HEK293 (cell line): ENCODE measurements at regions not wholly inside any gene's neighbourhood (a gene's known extent, or its start where the extent isn't known, plus 50 kb on each side); places are given as distances from the start of the nearest gene placed in this dataset.

ENCODE experiments used
- CTCF ChIA-PET: fragments of 350-600 bp; formaldehyde crosslinking; extraction: SDS; loops from one replicate; lab custom pipeline; 2021; ENCODE audit warnings: antibody characterized with exemption; lab: Yijun Ruan, JAX
- POLR2A ChIA-PET: fragments of 300-600 bp; formaldehyde crosslinking; extraction: SDS; loops from one replicate; lab custom pipeline; 2020; ENCODE audit warnings: antibody characterized with exemption, inconsistent platforms; lab: Yijun Ruan, JAX
- H3K27ac ChIP-seq: fragments of 200-500 bp; sonication (Bioruptor generic); 2 replicates; pipeline ENCODE4 v1.5.1; 2014; ENCODE audit warnings: low read depth, low read length, control low read depth, inconsistent platforms; ENCODE audit errors: extremely low read depth
- H3K36me3 ChIP-seq, 2 experiments: fragments of 200-500 bp in 1 of 2; sonication (Bioruptor generic) in 1 of 2; 1 replicate in 1 of 2; 2 replicates in 1 of 2; pipeline ENCODE4 v1.5.1; 2014 to 2017; ENCODE audit warnings: inconsistent platforms in 2 of 2, low read length in 2 of 2; ENCODE audit not compliant: control insufficient read depth in 2 of 2, insufficient read depth in 1 of 2
- H3K4me1 ChIP-seq: fragments of 200-500 bp; sonication (Bioruptor generic); 2 replicates; pipeline ENCODE4 v1.5.1; 2014; ENCODE audit warnings: mild to moderate bottlenecking, low read length, inconsistent platforms; ENCODE audit not compliant: control insufficient read depth, insufficient read depth
- H3K4me3 ChIP-seq: 2 replicates; pipeline ENCODE4 v1.5.1; 2011; ENCODE audit warnings: low read depth, mild to moderate bottlenecking, control low read depth, low read length, moderate library complexity
- H3K9me3 ChIP-seq: fragments of 200-500 bp; sonication (Bioruptor generic); 2 replicates; pipeline ENCODE4 v1.5.1; 2014; ENCODE audit warnings: low read depth, low read length, inconsistent platforms; ENCODE audit not compliant: control insufficient read depth, insufficient read depth
- BCL11B ChIP-seq: fragments of 450-650 bp; formaldehyde crosslinking; IDR thresholded peaks from 2 replicates; pipeline ENCODE4 v1.5.1; 2016; ENCODE audit warnings: low read depth, missing biosample characterization, missing genetic modification characterization
- GFI1B ChIP-seq: fragments of 450-650 bp; formaldehyde crosslinking; IDR thresholded peaks from 2 replicates; pipeline ENCODE4 v1.5.1; 2016; ENCODE audit warnings: missing biosample characterization, missing genetic modification characterization
- KLF16 ChIP-seq: fragments of 450-650 bp; formaldehyde crosslinking; IDR thresholded peaks from 2 replicates; pipeline ENCODE4 v1.5.1; 2017; ENCODE audit warnings: missing biosample characterization, missing genetic modification characterization
- MEIS1 ChIP-seq: sonication (generic); formaldehyde crosslinking; IDR thresholded peaks from 2 replicates; pipeline ENCODE4 v1.8.1; 2022; ENCODE audit warnings: missing genetic modification reagents, mild to moderate bottlenecking, borderline replicate concordance
- OVOL3 ChIP-seq: fragments of 450-650 bp; formaldehyde crosslinking; IDR thresholded peaks from 2 replicates; pipeline ENCODE4 v1.5.1; 2016; ENCODE audit warnings: missing biosample characterization, missing genetic modification characterization
- SP2 ChIP-seq: fragments of 450-650 bp; formaldehyde crosslinking; IDR thresholded peaks from 2 replicates; pipeline ENCODE4 v1.5.1; 2016; ENCODE audit warnings: missing biosample characterization, missing genetic modification characterization
- SP3 ChIP-seq: fragments of 450-650 bp; formaldehyde crosslinking; IDR thresholded peaks from 2 replicates; pipeline ENCODE4 v1.5.1; 2016; ENCODE audit warnings: missing biosample characterization, missing genetic modification characterization
- WT1 ChIP-seq: fragments of 450-650 bp; formaldehyde crosslinking; IDR thresholded peaks from 2 replicates; pipeline ENCODE4 v1.5.1; 2016; ENCODE audit warnings: missing biosample characterization, missing genetic modification characterization
- ZBTB8A ChIP-seq: fragments of 450-650 bp; formaldehyde crosslinking; IDR thresholded peaks from 2 replicates; pipeline ENCODE4 v1.5.1; 2016; ENCODE audit warnings: missing biosample characterization, missing genetic modification characterization
- ZIC2 ChIP-seq: fragments of 450-650 bp; formaldehyde crosslinking; IDR thresholded peaks from 2 replicates; pipeline ENCODE4 v1.5.1; 2016; ENCODE audit warnings: missing biosample characterization, missing genetic modification characterization
- ZNF155 ChIP-seq: fragments of 450-650 bp; formaldehyde crosslinking; IDR thresholded peaks from 2 replicates; pipeline ENCODE4 v1.5.1; 2016; ENCODE audit warnings: missing biosample characterization, missing genetic modification characterization
- ZNF169 ChIP-seq: fragments of 450-650 bp; formaldehyde crosslinking; IDR thresholded peaks from 2 replicates; pipeline ENCODE4 v1.5.1; 2016; ENCODE audit warnings: missing biosample characterization, missing genetic modification characterization
- ZNF248 ChIP-seq: fragments of 450-650 bp; formaldehyde crosslinking; IDR thresholded peaks from 2 replicates; pipeline ENCODE4 v1.5.1; 2017; ENCODE audit warnings: missing biosample characterization, missing genetic modification characterization
- ZNF341 ChIP-seq: fragments of 450-650 bp; formaldehyde crosslinking; IDR thresholded peaks from 2 replicates; pipeline ENCODE4; 2016; ENCODE audit warnings: low read depth, missing biosample characterization, missing genetic modification characterization
- ZNF48 ChIP-seq: fragments of 450-650 bp; formaldehyde crosslinking; IDR thresholded peaks from 2 replicates; pipeline ENCODE4 v1.5.1; 2016; ENCODE audit warnings: missing biosample characterization, missing genetic modification characterization
- ZNF510 ChIP-seq: fragments of 450-650 bp; formaldehyde crosslinking; IDR thresholded peaks from 2 replicates; pipeline ENCODE4 v1.5.1; 2018; ENCODE audit warnings: mild to moderate bottlenecking, missing genetic modification characterization, missing biosample characterization; ENCODE audit not compliant: insufficient replicate concordance
- ZNF521 ChIP-seq: fragments of 450-650 bp; formaldehyde crosslinking; IDR thresholded peaks from 2 replicates; pipeline ENCODE4 v1.5.1; 2017; ENCODE audit warnings: missing biosample characterization, mild to moderate bottlenecking, missing genetic modification characterization
- ZNF623 ChIP-seq: fragments of 450-650 bp; formaldehyde crosslinking; IDR thresholded peaks from 2 replicates; pipeline ENCODE4 v1.5.1; 2016; ENCODE audit warnings: missing biosample characterization, missing genetic modification characterization
- ZNF660 ChIP-seq: fragments of 450-650 bp; IDR thresholded peaks from 2 replicates; pipeline ENCODE4 v1.5.1; 2018; ENCODE audit warnings: missing biosample characterization, mild to moderate bottlenecking, missing genetic modification characterization
- TF ChIP-seq, protein P1 (sequence below): fragments of 450-650 bp; formaldehyde crosslinking; IDR thresholded peaks from 2 replicates; pipeline ENCODE4 v1.5.1; 2016; ENCODE audit warnings: missing biosample characterization, missing genetic modification characterization
- TF ChIP-seq, protein P2 (sequence below): fragments of 450-650 bp; formaldehyde crosslinking; IDR thresholded peaks from 2 replicates; pipeline ENCODE4 v1.5.1; 2016; ENCODE audit warnings: missing biosample characterization, missing genetic modification characterization
- TF ChIP-seq, protein P3 (sequence below): IDR thresholded peaks from 2 replicates; pipeline ENCODE4 v1.6.1; 2011; ENCODE audit warnings: mild to moderate bottlenecking, low read depth, low read length, borderline replicate concordance
- TF ChIP-seq, protein P4 (sequence below): fragments of 450-650 bp; formaldehyde crosslinking; IDR thresholded peaks from 2 replicates; pipeline ENCODE4 v1.5.1; 2016; ENCODE audit warnings: missing biosample characterization, missing genetic modification characterization
- TF ChIP-seq, protein P5 (sequence below): fragments of 450-650 bp; formaldehyde crosslinking; IDR thresholded peaks from 2 replicates; pipeline ENCODE4 v1.5.1; 2016; ENCODE audit warnings: missing biosample characterization, missing genetic modification characterization
- TF ChIP-seq, protein P6 (sequence below): fragments of 450-650 bp; formaldehyde crosslinking; IDR thresholded peaks from 2 replicates; pipeline ENCODE4 v1.5.1; 2016; ENCODE audit warnings: missing biosample characterization, missing genetic modification characterization, borderline replicate concordance

DNA sequence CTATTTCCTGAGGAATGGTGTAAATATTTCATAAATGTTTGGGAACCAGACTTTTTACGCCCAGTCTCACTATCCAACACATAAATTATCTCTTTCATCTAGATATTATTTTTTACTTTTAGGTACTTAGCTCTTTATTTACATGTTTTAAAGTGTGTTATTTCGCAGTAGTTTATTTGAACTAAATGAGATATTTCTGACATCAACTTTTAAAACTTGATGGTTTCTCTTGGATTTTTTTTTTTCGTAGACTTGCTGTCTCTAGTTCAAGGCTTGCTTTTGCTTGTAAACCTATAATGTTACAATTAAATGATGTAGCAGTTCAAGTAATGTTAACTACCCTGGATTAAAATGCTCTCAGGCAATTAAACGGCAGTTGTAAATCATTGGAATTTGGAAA, 241.7 kb upstream of the PDE3A start (continued):
- TF ChIP-seq, protein P1, sequence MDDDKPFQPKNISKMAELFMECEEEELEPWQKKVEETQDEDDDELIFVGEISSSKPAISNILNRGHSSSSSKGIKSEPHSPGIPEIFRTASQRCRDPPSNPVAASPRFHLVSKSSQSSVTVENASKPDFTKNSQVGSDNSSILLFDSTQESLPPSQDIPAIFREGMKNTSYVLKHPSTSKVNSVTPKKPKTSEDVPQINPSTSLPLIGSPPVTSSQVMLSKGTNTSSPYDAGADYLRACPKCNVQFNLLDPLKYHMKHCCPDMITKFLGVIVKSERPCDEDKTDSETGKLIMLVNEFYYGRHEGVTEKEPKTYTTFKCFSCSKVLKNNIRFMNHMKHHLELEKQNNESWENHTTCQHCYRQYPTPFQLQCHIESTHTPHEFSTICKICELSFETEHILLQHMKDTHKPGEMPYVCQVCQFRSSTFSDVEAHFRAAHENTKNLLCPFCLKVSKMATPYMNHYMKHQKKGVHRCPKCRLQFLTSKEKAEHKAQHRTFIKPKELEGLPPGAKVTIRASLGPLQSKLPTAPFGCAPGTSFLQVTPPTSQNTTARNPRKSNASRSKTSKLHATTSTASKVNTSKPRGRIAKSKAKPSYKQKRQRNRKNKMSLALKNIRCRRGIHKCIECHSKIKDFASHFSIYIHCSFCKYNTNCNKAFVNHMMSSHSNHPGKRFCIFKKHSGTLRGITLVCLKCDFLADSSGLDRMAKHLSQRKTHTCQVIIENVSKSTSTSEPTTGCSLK (tag by site-specific recombination): no peak
- TF ChIP-seq ZNF521 (tag by site-specific recombination) (no peak), ZBTB8A (tag by site-specific recombination) (no peak), ZNF169 (no peak), OVOL3 (tag by site-specific recombination) (no peak), MEIS1 (CRISPR knock-in tag) (no peak), ZNF155 (tag by site-specific recombination) (no peak)
- TF ChIP-seq, all 188 proteins: peak for 0

DNA sequence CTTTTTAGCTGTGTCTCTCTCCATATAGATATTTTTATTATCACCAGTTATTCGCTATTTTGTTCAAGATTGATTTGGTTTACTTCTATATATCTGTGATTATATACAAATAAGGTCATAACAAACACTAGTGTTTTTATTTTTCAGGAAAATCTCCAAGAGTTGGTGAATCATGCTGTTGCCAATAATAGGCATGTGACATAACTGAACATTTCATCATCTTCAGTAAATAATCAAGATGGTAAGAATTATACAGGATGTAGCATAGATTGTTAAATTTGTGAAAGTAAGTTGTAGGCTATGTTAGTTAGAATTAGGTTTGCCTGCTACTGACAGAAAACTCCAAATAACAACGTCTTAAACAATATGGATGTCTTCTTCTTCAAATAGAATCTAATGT, 240.9 kb upstream of the PDE3A start:
- ChIA-PET POLR2A (no interaction called here), CTCF (no interaction called here)
- H3K4me1 ChIP-seq: no peaks in the 10 kb centered on the region
- H3K36me3 ChIP-seq: no peaks in the 10 kb centered on the region
- H3K27ac ChIP-seq: no peak overlapping the region
- no peak overlapping the region for H3K4me3 ChIP-seq
- H3K9me3 ChIP-seq: no peaks in the 10 kb centered on the region
- TF ChIP-seq, protein P2, sequence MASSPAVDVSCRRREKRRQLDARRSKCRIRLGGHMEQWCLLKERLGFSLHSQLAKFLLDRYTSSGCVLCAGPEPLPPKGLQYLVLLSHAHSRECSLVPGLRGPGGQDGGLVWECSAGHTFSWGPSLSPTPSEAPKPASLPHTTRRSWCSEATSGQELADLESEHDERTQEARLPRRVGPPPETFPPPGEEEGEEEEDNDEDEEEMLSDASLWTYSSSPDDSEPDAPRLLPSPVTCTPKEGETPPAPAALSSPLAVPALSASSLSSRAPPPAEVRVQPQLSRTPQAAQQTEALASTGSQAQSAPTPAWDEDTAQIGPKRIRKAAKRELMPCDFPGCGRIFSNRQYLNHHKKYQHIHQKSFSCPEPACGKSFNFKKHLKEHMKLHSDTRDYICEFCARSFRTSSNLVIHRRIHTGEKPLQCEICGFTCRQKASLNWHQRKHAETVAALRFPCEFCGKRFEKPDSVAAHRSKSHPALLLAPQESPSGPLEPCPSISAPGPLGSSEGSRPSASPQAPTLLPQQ (tag by site-specific recombination): no peak
- TF ChIP-seq, protein P3, sequence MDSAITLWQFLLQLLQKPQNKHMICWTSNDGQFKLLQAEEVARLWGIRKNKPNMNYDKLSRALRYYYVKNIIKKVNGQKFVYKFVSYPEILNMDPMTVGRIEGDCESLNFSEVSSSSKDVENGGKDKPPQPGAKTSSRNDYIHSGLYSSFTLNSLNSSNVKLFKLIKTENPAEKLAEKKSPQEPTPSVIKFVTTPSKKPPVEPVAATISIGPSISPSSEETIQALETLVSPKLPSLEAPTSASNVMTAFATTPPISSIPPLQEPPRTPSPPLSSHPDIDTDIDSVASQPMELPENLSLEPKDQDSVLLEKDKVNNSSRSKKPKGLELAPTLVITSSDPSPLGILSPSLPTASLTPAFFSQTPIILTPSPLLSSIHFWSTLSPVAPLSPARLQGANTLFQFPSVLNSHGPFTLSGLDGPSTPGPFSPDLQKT: no peak
- TF ChIP-seq, protein P4, sequence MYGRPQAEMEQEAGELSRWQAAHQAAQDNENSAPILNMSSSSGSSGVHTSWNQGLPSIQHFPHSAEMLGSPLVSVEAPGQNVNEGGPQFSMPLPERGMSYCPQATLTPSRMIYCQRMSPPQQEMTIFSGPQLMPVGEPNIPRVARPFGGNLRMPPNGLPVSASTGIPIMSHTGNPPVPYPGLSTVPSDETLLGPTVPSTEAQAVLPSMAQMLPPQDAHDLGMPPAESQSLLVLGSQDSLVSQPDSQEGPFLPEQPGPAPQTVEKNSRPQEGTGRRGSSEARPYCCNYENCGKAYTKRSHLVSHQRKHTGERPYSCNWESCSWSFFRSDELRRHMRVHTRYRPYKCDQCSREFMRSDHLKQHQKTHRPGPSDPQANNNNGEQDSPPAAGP (tag by site-specific recombination): no peak
- TF ChIP-seq BCL11B (tag by site-specific recombination) (no peak), GFI1B (tag by site-specific recombination) (no peak), ZNF248 (tag by site-specific recombination) (no peak), SP2 (tag by site-specific recombination) (no peak), ZNF623 (tag by site-specific recombination) (no peak), ZIC2 (tag by site-specific recombination) (no peak), KLF16 (tag by site-specific recombination) (no peak), WT1 (tag by site-specific recombination) (no peak), ZBTB8A (tag by site-specific recombination) (no peak), SP3 (tag by site-specific recombination) (no peak), ZNF48 (tag by site-specific recombination) (no peak), ZNF341 (no peak), ZNF660 (tag by site-specific recombination) (no peak), ZNF510 (tag by site-specific recombination) (no peak)
- TF ChIP-seq, protein P5, sequence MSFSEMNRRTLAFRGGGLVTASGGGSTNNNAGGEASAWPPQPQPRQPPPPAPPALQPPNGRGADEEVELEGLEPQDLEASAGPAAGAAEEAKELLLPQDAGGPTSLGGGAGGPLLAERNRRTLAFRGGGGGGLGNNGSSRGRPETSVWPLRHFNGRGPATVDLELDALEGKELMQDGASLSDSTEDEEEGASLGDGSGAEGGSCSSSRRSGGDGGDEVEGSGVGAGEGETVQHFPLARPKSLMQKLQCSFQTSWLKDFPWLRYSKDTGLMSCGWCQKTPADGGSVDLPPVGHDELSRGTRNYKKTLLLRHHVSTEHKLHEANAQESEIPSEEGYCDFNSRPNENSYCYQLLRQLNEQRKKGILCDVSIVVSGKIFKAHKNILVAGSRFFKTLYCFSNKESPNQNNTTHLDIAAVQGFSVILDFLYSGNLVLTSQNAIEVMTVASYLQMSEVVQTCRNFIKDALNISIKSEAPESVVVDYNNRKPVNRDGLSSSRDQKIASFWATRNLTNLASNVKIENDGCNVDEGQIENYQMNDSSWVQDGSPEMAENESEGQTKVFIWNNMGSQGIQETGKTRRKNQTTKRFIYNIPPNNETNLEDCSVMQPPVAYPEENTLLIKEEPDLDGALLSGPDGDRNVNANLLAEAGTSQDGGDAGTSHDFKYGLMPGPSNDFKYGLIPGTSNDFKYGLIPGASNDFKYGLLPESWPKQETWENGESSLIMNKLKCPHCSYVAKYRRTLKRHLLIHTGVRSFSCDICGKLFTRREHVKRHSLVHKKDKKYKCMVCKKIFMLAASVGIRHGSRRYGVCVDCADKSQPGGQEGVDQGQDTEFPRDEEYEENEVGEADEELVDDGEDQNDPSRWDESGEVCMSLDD: no peak
- TF ChIP-seq, protein P6, sequence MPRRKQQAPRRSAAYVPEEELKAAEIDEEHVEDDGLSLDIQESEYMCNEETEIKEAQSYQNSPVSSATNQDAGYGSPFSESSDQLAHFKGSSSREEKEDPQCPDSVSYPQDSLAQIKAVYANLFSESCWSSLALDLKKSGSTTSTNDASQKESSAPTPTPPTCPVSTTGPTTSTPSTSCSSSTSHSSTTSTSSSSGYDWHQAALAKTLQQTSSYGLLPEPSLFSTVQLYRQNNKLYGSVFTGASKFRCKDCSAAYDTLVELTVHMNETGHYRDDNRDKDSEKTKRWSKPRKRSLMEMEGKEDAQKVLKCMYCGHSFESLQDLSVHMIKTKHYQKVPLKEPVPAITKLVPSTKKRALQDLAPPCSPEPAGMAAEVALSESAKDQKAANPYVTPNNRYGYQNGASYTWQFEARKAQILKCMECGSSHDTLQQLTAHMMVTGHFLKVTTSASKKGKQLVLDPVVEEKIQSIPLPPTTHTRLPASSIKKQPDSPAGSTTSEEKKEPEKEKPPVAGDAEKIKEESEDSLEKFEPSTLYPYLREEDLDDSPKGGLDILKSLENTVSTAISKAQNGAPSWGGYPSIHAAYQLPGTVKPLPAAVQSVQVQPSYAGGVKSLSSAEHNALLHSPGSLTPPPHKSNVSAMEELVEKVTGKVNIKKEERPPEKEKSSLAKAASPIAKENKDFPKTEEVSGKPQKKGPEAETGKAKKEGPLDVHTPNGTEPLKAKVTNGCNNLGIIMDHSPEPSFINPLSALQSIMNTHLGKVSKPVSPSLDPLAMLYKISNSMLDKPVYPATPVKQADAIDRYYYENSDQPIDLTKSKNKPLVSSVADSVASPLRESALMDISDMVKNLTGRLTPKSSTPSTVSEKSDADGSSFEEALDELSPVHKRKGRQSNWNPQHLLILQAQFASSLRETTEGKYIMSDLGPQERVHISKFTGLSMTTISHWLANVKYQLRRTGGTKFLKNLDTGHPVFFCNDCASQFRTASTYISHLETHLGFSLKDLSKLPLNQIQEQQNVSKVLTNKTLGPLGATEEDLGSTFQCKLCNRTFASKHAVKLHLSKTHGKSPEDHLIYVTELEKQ: no peak
